Sigmoid colon (tissue), 6 donors: ENCODE measurements at regions not wholly inside any gene's neighbourhood (a gene's known extent, or its start where the extent isn't known, plus 50 kb on each side); places are given as distances from the start of the nearest gene placed in this dataset.
"Not testable (repeated sequence)": the region's sequence is repeated elsewhere in the genome, so short reads cannot be mapped to it uniquely, and the experiment has no call there.

Experiments used
- DNase-seq: peaks from one replicate; pipeline ENCODE4 v3.0.0-alpha.2; 2019
- H3K27ac ChIP-seq, 4 donors: fragments of 200-600 bp; sonication (generic); one replicate each; pipeline ENCODE4 v1.5.1; 2016 to 2019; ENCODE audit warnings: mild to moderate bottlenecking in 1 of 4
- H3K27me3 ChIP-seq, 3 donors: fragments of 200-600 bp; sonication (generic); one replicate each; pipeline ENCODE4 v1.5.1; 2019; ENCODE audit warnings: mild to moderate bottlenecking in 1 of 3
- H3K36me3 ChIP-seq, 4 donors: fragments of 200-600 bp; sonication (generic); one replicate each; pipeline ENCODE4 v1.5.1; 2016 to 2019
- H3K4me1 ChIP-seq, 4 donors: fragments of 200-600 bp; sonication (generic); one replicate each; pipeline ENCODE4 v1.5.1; 2017 to 2019
- H3K4me3 ChIP-seq, 4 donors: fragments of 200-600 bp; sonication (generic); one replicate each; pipeline ENCODE4 v1.5.1; 2017 to 2019; ENCODE audit warnings: mild to moderate bottlenecking in 2 of 4, moderate library complexity in 1 of 4
- H3K9me3 ChIP-seq, 4 donors: fragments of 200-600 bp in 3 of 4; sonication (generic) in 3 of 4; one replicate each; pipeline versions ENCODE4 v1.5.1 to v1.6.1; 2013 to 2019
- EP300 ChIP-seq, 4 donors: sonication (generic); formaldehyde crosslinking; IDR thresholded peaks; one replicate each; pipeline ENCODE4 v1.6.1; 2017; ENCODE audit warnings: antibody characterized with exemption in 4 of 4
- POLR2A ChIP-seq, 2 donors: fragments of 450-650 bp; IDR thresholded peaks; one replicate each; pipeline ENCODE4 v1.6.1; 2016; ENCODE audit warnings: antibody characterized with exemption in 2 of 2, mild to moderate bottlenecking in 2 of 2, moderate library complexity in 2 of 2
- POLR2AphosphoS5 ChIP-seq, 4 donors: sonication (generic); formaldehyde crosslinking; IDR thresholded peaks; one replicate each; pipeline ENCODE4 v1.6.1; 2017; ENCODE audit warnings: antibody characterized with exemption in 4 of 4
- WGBS, 2 donors: extraction: QIAGEN DNeasy Blood & Tissue Kit; methylation state at CpG; one replicate each; pipeline ENCODE4 v1.1.7; 2013; 5-methylcytosine and 5-hydroxymethylcytosine counted together
- intact Hi-C: fragments of 100-400 bp; cut with DNase I; formaldehyde crosslinking; loops from one replicate; pipeline ENCODE4 v1.15.1; 2023
- TF ChIP-seq, protein P1 (sequence below), 4 experiments: fragments of 450-650 bp in 3 of 4; fragments of 200-600 bp in 1 of 4; IDR thresholded peaks; one replicate each; pipeline ENCODE4 v1.5.1; 2016 to 2019; ENCODE audit warnings: antibody characterized with exemption in 4 of 4, mild to moderate bottlenecking in 3 of 4, moderate library complexity in 2 of 4
- donor health status: healthy with polysubstance abuse.
- donor health status: healthy.

DNA sequence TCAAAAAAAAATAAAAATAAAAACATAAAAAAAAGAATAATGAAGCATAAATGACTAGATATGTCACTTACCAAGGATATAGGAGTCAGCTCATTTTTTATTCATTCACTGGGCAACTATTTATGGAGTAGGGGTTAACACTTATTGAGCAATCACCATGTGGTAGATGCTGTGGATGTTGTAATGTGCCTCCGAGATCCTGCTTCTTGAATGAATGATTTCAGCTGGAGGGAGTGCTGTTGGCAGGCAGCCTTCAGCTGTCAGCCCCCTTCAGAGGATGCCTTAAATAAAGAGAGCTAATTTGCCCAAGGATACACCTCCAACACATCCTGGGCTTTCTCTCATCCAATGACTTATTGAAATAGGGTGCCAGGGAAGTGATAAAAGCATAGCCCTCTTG, 229.5 kb upstream of the DTNBP1 start:
- intact Hi-C loops: no loop called here
- TF ChIP-seq, protein P1, sequence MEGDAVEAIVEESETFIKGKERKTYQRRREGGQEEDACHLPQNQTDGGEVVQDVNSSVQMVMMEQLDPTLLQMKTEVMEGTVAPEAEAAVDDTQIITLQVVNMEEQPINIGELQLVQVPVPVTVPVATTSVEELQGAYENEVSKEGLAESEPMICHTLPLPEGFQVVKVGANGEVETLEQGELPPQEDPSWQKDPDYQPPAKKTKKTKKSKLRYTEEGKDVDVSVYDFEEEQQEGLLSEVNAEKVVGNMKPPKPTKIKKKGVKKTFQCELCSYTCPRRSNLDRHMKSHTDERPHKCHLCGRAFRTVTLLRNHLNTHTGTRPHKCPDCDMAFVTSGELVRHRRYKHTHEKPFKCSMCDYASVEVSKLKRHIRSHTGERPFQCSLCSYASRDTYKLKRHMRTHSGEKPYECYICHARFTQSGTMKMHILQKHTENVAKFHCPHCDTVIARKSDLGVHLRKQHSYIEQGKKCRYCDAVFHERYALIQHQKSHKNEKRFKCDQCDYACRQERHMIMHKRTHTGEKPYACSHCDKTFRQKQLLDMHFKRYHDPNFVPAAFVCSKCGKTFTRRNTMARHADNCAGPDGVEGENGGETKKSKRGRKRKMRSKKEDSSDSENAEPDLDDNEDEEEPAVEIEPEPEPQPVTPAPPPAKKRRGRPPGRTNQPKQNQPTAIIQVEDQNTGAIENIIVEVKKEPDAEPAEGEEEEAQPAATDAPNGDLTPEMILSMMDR (IDR thresholded peaks at IDR 0.05): no peak
- TF ChIP-seq POLR2A (IDR thresholded peaks at IDR 0.05) (no peak), POLR2AphosphoS5 (IDR thresholded peaks at IDR 0.05) (no peak), EP300 (IDR thresholded peaks at IDR 0.05) (no peak)
- 66 to 69% methylated on average over 1 of the region's 1 CpG for whole genome bisulfite sequencing, 2 donors
- Histone ChIP-seq H3K4me3 (no peak overlapping the region), H3K9me3 (no peaks in the 10 kb centered on the region), H3K27me3 (no peaks in the 10 kb centered on the region), H3K4me1 (peaks cover 0 to 10% (median 7%) of the 10 kb centered on the region in 4 donors), H3K36me3 (no peaks in the 10 kb centered on the region), H3K27ac (no peak overlapping the region)
- DNase-seq: no peak

DNA sequence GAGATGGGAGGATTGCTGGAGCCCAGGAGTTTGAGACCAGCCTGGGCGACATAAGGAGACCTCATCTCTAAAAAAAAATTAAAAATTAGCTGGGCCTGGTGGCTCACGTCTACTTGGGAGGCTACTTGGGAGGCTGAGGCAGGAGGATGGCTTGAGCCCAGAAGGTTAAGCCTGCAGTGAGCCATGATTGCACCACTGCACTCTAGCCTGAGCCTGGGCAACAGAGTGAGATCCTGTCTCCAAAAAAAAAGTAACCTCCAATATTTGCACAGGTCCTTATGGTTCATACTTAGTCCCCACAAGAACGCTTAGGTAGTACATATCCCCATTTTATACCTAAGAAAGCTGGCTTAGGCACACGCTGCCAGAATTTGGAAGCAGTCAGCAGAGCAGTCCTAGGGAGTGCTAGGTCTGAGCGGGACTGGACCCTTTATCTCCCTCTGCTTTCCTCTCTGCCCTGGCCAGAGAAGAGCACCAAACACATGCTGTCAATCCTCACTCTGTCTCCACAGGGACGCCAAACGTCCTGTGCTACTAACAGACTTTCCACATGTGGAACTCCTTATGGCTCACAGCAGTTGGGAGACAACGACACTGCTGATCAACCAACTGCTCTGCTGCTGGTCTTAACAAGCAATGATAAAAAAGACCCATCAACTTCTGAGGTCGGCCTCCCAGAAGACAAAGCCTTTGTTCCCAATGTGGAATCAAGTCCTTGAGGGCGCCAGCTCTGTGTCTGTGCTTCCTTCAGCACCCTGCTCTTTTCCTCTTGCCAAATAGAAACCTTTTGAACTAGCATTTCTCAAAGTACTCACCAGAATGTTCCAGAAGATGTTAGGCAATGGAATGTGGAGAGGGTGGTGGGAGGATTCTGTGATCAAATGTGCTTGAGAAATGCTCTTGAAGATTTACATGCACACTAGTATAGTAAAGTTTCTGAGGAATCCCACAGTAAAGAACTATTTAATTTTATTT, 226.3 kb upstream of the DTNBP1 start:
- Histone ChIP-seq H3K4me3 (no peak overlapping the region), H3K27me3 (no peaks in the 10 kb centered on the region), H3K36me3 (no peaks in the 10 kb centered on the region), H3K4me1 (no peaks in the 10 kb centered on the region), H3K9me3 (no peaks in the 10 kb centered on the region), H3K27ac (no peak overlapping the region)
- DNase-seq: no peak
- WGBS, 2 donors: 88 to 89% methylated on average over 10 of the region's 10 CpGs
- TF ChIP-seq POLR2A (IDR thresholded peaks at IDR 0.05) (no peak), EP300 (IDR thresholded peaks at IDR 0.05) (no peak), POLR2AphosphoS5 (IDR thresholded peaks at IDR 0.05) (no peak)
- TF ChIP-seq, protein P1 (IDR thresholded peaks at IDR 0.05): no peak
- intact Hi-C loops: loop anchor here (10.0 kb wide), 1 partner anchor 236 kb away; the partner anchor contains the start of gene MYLIP

DNA sequence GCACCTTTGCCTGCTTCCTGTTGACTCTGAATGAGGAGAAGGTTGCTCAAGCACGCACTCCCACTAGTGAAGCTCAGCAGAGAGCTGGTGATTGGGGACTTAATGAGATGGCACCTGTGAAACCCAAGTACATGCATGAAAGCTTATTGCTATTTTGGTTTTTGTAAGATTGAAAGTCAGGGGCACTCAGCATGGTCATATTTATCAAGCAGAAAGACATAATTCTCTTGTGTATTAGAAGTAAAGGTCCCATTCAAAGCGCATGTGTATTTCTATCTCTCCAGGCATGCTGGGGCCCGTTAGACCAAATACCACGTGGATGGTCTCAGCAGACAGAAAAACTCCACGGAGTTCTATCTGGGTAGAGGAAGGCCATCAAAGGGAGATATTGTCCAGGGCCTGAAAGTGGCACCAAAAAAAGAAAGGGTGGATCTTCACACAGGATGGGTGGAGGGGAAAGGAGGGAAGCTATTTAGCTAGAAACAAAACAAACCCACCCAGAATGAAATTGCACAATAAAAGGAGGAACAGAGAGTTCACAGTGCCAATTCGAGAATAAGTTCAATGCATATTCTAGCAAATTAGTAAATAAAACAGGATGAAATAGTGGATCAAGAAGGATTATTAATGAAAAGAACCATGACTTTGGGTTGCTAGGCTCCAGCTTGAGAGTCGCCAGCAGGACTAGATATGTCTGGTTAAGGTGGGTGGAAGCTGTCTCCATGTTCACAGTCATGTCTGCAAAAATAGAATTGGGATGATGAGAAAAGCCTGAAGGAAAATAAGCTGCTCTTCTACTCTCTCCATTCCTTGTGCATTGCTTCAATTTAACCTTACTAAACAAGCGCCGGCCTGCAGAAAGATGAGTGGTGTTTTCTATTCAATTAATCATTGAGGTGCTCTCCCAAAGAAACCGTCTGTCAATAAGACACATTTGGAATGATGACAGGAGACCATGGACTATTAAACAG, 224.9 kb upstream of the DTNBP1 start:
- Histone ChIP-seq H3K27me3 (no peaks in the 10 kb centered on the region), H3K27ac (no peak overlapping the region), H3K4me3 (no peak overlapping the region), H3K9me3 (no peaks in the 10 kb centered on the region), H3K36me3 (no peaks in the 10 kb centered on the region), H3K4me1 (no peaks in the 10 kb centered on the region)
- WGBS, 2 donors: 72 to 84% methylated on average over 10 of the region's 10 CpGs
- intact Hi-C loops: loop anchor here (10.0 kb wide), 1 partner anchor 237 kb away; the partner anchor contains the start of gene MYLIP
- TF ChIP-seq EP300 (IDR thresholded peaks at IDR 0.05) (no peak), POLR2A (IDR thresholded peaks at IDR 0.05) (no peak), POLR2AphosphoS5 (IDR thresholded peaks at IDR 0.05) (no peak)
- TF ChIP-seq, protein P1 (IDR thresholded peaks at IDR 0.05): no peak
- no peak for DNase-seq

DNA sequence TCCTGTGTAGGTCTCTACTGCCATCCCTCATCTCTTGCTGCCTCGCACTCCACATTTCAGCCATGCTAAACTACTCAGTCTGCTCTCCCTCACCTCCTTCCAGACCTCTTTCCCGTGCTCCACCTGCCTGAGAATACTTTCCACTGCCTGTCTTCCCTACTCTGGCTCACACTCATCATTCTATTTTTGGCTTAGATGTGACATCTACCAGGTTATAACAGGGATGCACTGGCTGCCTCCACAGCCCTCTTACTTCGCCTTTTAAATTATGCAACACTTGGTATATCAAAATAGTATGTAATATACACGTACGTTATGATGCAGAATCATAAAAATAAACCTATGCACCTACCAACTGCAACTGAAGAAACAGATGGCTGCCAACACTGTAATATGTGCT, 222.8 kb upstream of the DTNBP1 start:
- Histone ChIP-seq H3K9me3 (no peaks in the 10 kb centered on the region), H3K4me1 (no peaks in the 10 kb centered on the region), H3K27me3 (no peaks in the 10 kb centered on the region), H3K4me3 (no peak overlapping the region), H3K27ac (no peak overlapping the region), H3K36me3 (no peaks in the 10 kb centered on the region)
- DNase-seq: no peak
- TF ChIP-seq POLR2A (IDR thresholded peaks at IDR 0.05): no peak
- no peak for TF ChIP-seq EP300 (IDR thresholded peaks at IDR 0.05)
- TF ChIP-seq POLR2AphosphoS5 (IDR thresholded peaks at IDR 0.05): no peak
- TF ChIP-seq, protein P1 (IDR thresholded peaks at IDR 0.05): no peak
- intact Hi-C loops: loop anchor here (10.0 kb wide), 1 partner anchor 239 kb away; the partner anchor contains the start of gene MYLIP
- 91 to 93% methylated on average over 5 of the region's 5 CpGs for WGBS, 2 donors

DNA sequence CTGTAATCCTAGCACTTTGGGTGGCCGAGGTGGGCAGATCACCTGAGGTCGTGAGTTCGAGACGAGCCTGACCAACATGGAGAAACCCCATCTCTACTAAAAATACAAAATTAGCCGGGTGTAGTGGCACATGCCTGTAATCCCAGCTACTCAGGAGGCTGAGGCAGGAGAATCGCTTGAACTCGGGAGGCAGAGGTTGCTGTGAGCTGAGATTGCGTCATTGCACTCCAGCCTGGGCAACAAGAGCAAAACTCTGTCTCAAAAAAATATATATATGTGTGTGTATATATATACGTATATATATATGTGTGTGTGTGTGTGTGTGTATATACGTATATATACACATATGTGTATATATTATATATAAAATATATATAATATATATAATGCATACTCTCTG, 220.8 kb upstream of the DTNBP1 start:
- DNase-seq: not testable (repeated sequence)
- intact Hi-C loops: loop anchor here (10.0 kb wide), 1 partner anchor 241 kb away; the partner anchor contains the start of gene MYLIP

More for the DNA sequence above, 220.8 kb upstream of the DTNBP1 start:
- H3K27ac ChIP-seq, H3K4me3 ChIP-seq, H3K36me3 ChIP-seq, H3K9me3 ChIP-seq, H3K27me3 ChIP-seq: not testable (repeated sequence)
- WGBS, 2 donors: 93 to 97% methylated on average over 10 of the region's 10 CpGs
- H3K4me1 ChIP-seq: peaks cover 0 to 17% (median 16%) of the 10 kb centered on the region in 4 donors
